ENCODE measurements at regions not wholly inside any gene's neighbourhood (a gene's known extent, or its start where the extent isn't known, plus 50 kb on each side); places are given as distances from the start of the nearest gene placed in this dataset.
"Not testable (repeated sequence)": the region's sequence is repeated elsewhere in the genome, so short reads cannot be mapped to it uniquely, and the experiment has no call there.

DNA sequence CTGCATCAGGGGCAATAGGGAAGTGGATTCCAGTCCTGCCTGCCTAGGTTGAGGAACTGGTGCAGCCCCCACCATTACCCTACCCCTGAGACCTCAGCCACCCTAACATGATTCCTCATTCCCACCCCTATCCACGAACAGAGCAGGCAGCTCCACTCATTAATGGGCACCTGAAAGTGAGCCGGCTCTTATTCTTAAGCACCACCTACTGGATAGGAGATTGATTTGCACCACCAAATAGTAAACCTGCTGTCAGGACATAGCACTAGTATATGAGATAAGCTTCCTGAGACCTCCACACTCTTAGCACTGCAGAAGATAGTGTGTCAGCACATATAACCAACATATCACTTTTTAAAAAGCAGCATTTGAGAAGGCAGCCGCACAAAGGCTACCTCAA is 573.2 kb downstream of the SOX5 start:
- no peak for DNase-seq

GRCh38 chr12:23380419-23381100 is 568.9 kb downstream of the SOX5 start:
- no peak for DNase-seq

DNA sequence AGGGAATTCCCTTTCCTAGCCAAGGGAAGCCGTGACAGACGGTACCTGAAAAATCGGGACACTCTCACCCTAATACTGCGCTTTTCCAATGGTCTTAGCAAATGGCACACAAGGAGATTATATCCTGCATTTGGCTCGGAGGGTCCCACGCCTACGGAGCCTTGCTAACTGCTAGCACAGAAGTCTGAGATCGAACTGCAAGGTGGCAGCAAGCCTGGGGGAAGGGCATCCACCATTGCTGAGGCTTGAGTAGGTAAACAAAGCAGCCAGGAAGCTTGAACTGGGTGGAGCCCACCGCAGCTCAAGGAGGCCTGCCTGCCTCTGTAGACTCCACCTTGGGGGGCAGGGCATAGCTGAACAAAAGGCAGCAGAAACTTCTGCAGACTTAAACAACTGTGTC is 560.6 kb downstream of the SOX5 start:
- not testable (repeated sequence) for DNase-seq

GRCh38 chr12:23389315-23389714 is 560.2 kb downstream of the SOX5 start:
- not testable (repeated sequence) for DNase-seq

GRCh38 chr12:23399402-23399933 is 550.0 kb downstream of the SOX5 start:
- no peak for DNase-seq

DNA sequence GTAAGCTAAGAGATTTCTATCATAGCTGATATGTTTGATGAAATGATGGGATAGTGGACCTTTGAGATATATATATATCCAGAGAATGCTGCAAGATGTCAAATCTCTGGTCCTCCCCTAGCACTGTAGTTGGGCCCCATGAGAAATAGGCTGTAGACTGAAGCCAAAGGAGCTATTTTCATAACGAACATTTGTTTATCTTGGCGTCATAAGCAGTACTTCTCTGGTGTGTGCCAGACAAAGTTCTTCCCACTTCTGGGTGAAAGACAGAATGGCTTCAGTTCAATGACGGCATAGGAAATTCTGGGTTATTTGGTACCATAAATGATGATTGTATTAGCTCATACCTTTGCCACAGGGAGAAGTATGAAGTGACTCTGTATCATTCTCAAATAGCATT is 534.3 kb downstream of the SOX5 start:
- DNase-seq: no peak

DNA sequence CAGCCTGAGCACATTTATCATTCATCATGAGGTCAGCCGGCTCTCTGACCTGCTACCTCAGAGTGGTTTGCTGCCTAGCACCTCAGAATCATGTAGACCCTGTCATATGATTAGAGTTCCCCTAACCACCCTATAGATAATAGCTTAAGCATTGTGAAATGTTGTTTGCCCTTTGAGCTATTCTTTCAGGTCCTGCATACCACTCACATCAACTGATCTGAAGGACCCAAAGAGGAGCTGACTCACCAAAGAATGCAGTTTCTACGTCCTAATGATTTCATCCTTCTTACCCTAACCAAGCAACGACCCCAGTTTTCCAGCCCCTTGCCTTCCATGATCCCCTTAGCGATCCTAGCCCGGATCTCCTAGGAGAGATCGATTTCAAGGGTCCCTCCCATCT is 527.9 kb downstream of the SOX5 start:
- DNase-seq: no peak

- no peak for DNase-seq
These were observed 526.3 kb downstream of the SOX5 start for GRCh38 chr12:23423097-23423687.

- DNase-seq: no peak
These were observed 525.7 kb downstream of the SOX5 start for GRCh38 chr12:23423796-23424195.

GRCh38 chr12:23424685-23425084 is 524.8 kb downstream of the SOX5 start:
- DNase-seq: no peak

GRCh38 chr12:23426328-23426727 is 523.1 kb downstream of the SOX5 start:
- no peak for DNase-seq

DNA sequence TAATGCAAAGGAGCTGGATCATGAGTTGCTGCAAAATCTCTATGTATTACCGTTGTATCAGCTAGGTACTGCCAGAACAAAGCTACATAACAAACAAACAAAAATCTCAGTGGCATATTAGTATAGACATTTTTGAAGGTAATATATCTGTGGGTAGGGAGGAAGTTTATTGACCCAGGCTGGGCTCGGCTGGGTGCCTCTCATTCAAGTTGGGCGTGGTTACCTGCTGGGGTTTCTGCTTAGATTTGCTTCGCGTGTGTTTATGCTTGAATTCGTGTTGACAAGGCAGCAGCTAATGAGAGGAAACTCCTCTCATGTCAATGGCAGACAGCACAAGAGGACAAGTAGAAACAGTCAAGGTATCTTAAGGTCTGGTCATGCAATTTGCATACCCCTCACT is 520.7 kb downstream of the SOX5 start:
- DNase-seq: no peak

DNA sequence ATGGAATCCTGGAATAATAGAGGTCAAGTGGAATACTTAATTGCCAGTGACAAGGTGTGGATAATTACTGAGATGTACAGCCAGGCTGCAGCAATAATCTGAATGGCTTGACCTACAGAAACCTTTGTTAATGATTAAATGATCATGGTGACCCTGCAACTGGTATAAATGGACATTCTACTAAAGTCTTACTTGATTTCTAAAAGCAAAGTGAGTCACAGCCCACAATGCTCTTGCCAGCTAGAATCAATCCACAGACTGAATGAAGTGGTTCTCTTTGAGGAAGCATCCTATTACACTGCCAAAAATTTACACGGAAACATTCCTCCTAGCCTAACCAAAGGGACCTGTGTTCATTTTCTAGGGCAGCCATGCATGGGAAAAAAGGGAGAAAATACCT is 518.5 kb downstream of the SOX5 start:
- DNase-seq: no peak

- no peak for DNase-seq
These were observed 516.3 kb downstream of the SOX5 start for GRCh38 chr12:23433121-23433520.

- DNase-seq: no peak
These were observed 515.3 kb downstream of the SOX5 start for GRCh38 chr12:23434154-23434553.

DNA sequence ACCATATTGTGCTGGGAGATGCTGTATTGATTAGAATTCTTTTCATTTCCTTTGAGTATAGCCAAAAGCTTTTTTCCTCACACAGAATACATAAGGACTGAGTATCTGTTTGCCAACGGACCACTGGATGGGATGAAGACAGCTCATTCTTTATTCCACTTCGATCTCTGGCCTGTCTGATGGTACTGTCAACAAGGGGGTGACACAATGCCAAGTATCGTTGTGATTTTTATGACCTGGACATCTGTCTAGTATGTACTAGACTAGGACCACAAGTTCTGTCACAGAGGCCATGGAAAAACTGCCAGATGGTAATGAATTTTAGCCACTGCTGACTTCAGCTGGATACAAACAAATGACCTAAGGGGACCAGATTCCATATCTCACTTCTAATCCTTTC is 502.7 kb downstream of the SOX5 start:
- no peak for DNase-seq

- DNase-seq: no peak
These were observed 498.7 kb downstream of the SOX5 start for GRCh38 chr12:23450810-23451209.

- no peak for DNase-seq
These were observed 494.2 kb downstream of the SOX5 start for GRCh38 chr12:23455283-23455682.

GRCh38 chr12:23458640-23459039 is 490.8 kb downstream of the SOX5 start:
- DNase-seq: no peak

GRCh38 chr12:23462546-23462945 is 486.9 kb downstream of the SOX5 start:
- DNase-seq: no peak

DNA sequence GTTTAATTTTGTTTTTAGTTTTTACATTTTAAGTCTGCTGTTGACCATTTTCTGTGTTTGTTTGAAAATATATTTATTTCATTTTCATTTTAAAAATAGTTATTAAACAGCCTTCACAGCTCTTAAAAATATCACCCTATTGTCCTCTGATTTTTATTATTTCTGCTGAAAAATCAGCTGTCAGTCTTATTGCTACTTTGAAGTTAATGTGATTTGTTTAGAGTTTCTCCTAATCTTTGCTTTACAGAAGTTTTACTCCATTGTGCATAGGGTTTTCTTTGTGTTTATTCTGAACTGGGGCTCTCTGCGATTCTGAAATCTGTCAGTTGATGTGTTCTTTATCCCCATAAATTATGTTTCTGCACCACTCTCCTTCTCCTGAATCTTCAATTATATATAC is 486.3 kb downstream of the SOX5 start:
- DNase-seq: no peak

DNA sequence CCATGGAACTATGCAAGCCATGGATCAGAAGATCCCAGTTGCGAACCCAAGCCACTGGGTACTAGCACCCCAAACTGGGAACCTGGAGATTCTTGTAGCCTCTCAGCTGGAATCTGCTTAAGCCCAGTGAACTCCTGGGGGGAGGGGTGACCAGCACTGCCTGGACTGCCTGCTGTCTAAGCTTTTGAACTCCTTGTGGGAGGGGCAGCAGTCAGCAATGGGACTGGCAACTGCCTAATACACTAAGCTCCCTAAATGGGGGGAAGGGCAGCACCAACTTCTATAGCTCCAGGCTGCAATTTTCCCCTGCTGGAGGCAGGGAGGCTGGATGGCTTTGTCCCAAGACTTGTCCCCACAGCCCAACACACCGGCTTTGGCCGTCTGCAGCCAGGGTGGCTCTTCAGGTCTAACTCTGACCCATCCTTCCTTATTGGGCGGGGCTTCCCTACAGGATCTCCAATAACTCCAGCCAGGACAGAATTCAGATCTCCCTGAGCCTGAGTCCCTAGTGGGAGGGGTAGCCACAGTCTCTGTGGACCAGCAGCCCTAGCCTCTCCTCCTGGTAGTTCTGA is 485.1 kb downstream of the SOX5 start:
- no peak for DNase-seq

DNA sequence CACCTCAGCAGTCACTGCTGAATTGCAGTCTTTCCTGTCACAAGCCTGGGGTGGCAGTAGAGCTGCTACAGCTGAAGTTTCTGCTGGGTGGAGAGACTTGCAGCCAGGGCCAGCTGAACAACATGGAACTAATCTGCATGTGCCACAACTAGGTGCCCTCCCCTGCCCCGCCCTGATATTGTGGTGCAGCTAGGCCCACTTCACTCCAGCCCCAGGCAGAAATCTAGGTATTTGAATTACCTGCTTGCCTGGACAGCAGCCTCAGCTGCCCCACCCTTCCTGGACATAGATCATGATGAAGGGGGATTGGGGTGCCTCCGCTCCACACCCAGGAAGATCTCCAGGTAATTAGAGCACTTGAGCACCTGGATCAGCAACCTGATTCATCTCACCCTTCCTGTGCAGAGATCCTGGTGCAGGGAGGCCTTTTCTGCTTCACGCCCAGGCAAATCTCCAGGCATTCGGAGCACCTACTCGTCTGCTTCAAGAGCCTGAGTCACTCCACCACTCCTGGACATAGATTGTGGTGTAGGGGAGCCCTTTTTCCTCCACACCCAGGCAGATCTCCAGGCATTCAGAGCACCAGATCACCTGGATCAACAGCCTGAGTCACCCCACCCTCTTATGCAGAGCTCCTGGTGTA is 477.0 kb downstream of the SOX5 start:
- no peak for DNase-seq
